ENCODE measurements at regions not wholly inside any gene's neighbourhood (a gene's known extent, or its start where the extent isn't known, plus 50 kb on each side); places are given as distances from the start of the nearest gene placed in this dataset.

GRCh38 chr7:84624527-84624926 is 429.9 kb upstream of the SEMA3A start:
- TF ChIP-seq POLR2AphosphoS5 (IDR thresholded peaks at IDR 0.05; ENCODE audit: low read depth, low read length): no peak
- no peak for TF ChIP-seq SIN3A (IDR thresholded peaks at IDR 0.05; ENCODE audit: borderline replicate concordance, insufficient read depth, low read length)
- no peak for TF ChIP-seq REST (IDR thresholded peaks at IDR 0.05; ENCODE audit: insufficient read depth in 1 of 2, low read depth in 2 of 2, low read length in 2 of 2)
- TF ChIP-seq FOXP2 (optimal IDR thresholded peaks at IDR 0.05; ENCODE audit: borderline replicate concordance, extremely low read depth, extremely low read length, insufficient read depth): no peak
- TF ChIP-seq TAF1 (IDR thresholded peaks at IDR 0.05; ENCODE audit: borderline replicate concordance, insufficient read depth, low read length): no peak

GRCh38 chr7:84617265-84618030 is 422.9 kb upstream of the SEMA3A start:
- TF ChIP-seq POLR2AphosphoS5 (IDR thresholded peaks at IDR 0.05; ENCODE audit: low read depth, low read length): no peak
- no peak for TF ChIP-seq FOXP2 (optimal IDR thresholded peaks at IDR 0.05; ENCODE audit: borderline replicate concordance, extremely low read depth, extremely low read length, insufficient read depth)
- no peak for TF ChIP-seq SIN3A (IDR thresholded peaks at IDR 0.05; ENCODE audit: borderline replicate concordance, insufficient read depth, low read length)
- TF ChIP-seq TAF1 (IDR thresholded peaks at IDR 0.05; ENCODE audit: borderline replicate concordance, insufficient read depth, low read length): no peak
- no peak for TF ChIP-seq REST (IDR thresholded peaks at IDR 0.05; ENCODE audit: insufficient read depth in 1 of 2, low read depth in 2 of 2, low read length in 2 of 2)

- TF ChIP-seq SIN3A (IDR thresholded peaks at IDR 0.05; ENCODE audit: borderline replicate concordance, insufficient read depth, low read length): no peak
- TF ChIP-seq FOXP2 (optimal IDR thresholded peaks at IDR 0.05; ENCODE audit: borderline replicate concordance, extremely low read depth, extremely low read length, insufficient read depth): no peak
- no peak for TF ChIP-seq POLR2AphosphoS5 (IDR thresholded peaks at IDR 0.05; ENCODE audit: low read depth, low read length)
- TF ChIP-seq TAF1 (IDR thresholded peaks at IDR 0.05; ENCODE audit: borderline replicate concordance, insufficient read depth, low read length): no peak
- no peak for TF ChIP-seq REST (IDR thresholded peaks at IDR 0.05; ENCODE audit: insufficient read depth in 1 of 2, low read depth in 2 of 2, low read length in 2 of 2)
Observed at GRCh38 chr7:84614821-84615501, 420.4 kb upstream of the SEMA3A start.

GRCh38 chr7:84612981-84613681 is 418.5 kb upstream of the SEMA3A start:
- TF ChIP-seq SIN3A (IDR thresholded peaks at IDR 0.05; ENCODE audit: borderline replicate concordance, insufficient read depth, low read length) (no peak), POLR2AphosphoS5 (IDR thresholded peaks at IDR 0.05; ENCODE audit: low read depth, low read length) (no peak), TAF1 (IDR thresholded peaks at IDR 0.05; ENCODE audit: borderline replicate concordance, insufficient read depth, low read length) (no peak), REST (IDR thresholded peaks at IDR 0.05; ENCODE audit: insufficient read depth in 1 of 2, low read depth in 2 of 2, low read length in 2 of 2) (no peak), FOXP2 (optimal IDR thresholded peaks at IDR 0.05; ENCODE audit: borderline replicate concordance, extremely low read depth, extremely low read length, insufficient read depth) (no peak)

Measured in PFSK-1 (cell line).